22Rv1 (cell line): ENCODE measurements at regions not wholly inside any gene's neighbourhood (a gene's known extent, or its start where the extent isn't known, plus 50 kb on each side); places are given as distances from the start of the nearest gene placed in this dataset.

ENCODE experiments used
- H3K27ac ChIP-seq: fragments of 450-650 bp; 2 replicates; pipeline ENCODE4 v1.5.1; 2017
- ZFX ChIP-seq: fragments of 450-650 bp; IDR thresholded peaks from 2 replicates; pipeline ENCODE4 v1.6.1; 2017; ENCODE audit warnings: antibody characterized with exemption, borderline replicate concordance
- TF ChIP-seq, protein P1 (sequence below): fragments of 450-650 bp; IDR thresholded peaks from 2 replicates; pipeline ENCODE4 v1.5.1; 2017; ENCODE audit warnings: mild to moderate bottlenecking

DNA sequence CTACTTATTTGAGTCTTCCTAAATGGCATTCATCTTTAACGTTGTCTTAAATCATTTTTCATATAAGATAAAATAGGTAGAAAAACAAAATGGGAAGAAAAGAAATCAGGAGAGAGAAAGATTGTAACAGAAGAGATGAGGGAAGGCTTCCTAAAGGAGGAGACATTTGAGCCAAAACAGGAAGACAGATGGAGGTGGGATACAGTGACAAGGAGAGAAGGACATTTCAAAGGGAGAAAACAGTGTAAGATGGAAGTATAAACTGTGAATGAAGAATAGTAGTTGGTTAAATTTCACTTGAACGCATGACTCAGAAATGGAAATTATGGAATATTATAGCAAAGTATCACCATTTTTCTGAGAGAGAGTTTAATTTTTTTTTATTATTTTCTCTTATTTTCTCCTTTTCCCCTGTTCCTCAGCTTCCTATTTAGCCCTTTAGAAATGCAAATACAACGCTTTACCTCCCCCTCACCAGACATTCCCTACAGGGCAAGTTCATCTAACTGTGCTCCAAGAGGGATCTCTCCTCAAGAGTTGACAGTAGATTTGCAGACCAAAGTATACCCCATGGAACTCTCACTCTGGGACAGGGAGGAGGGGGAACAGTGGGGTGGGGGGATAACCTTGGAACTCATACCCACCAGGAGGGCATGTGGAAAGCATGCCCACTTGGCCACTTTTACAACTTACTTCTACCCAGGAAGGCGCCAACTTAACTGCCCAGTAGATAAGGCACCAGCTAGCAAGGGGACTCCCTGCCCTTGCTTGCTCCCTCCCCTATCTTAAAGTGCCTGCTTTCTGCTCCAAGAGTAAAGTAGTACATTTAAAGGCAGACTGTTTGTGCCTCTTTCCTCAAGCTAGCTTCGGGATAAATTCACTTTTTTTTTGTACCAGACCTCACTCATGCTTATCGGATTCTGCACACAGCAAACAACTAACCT, 304.7 kb upstream of the POU5F2 start:
- TF ChIP-seq, protein P1, sequence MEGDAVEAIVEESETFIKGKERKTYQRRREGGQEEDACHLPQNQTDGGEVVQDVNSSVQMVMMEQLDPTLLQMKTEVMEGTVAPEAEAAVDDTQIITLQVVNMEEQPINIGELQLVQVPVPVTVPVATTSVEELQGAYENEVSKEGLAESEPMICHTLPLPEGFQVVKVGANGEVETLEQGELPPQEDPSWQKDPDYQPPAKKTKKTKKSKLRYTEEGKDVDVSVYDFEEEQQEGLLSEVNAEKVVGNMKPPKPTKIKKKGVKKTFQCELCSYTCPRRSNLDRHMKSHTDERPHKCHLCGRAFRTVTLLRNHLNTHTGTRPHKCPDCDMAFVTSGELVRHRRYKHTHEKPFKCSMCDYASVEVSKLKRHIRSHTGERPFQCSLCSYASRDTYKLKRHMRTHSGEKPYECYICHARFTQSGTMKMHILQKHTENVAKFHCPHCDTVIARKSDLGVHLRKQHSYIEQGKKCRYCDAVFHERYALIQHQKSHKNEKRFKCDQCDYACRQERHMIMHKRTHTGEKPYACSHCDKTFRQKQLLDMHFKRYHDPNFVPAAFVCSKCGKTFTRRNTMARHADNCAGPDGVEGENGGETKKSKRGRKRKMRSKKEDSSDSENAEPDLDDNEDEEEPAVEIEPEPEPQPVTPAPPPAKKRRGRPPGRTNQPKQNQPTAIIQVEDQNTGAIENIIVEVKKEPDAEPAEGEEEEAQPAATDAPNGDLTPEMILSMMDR, result no peak
- TF ChIP-seq ZFX, result no peak
- no peak overlapping the region for H3K27ac ChIP-seq

DNA sequence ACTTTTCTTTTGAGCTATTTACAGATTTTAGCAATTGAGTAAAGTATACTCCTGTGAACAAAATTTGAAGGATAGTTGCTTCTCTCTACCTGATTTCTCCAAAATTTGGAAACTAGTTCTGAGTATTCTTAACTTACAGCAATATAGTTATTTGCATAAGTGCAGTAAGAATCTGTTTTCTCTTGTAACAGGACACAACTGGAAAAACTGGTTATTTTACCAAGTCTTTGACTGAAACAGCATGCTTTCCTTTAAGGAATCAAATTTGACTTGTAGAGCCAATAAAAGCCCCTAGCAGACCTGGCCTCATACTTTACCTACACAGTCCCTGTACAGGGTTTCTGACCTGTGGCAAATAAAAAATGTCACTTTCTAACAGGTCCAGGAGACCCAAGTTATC, 301.9 kb upstream of the POU5F2 start:
- no peak overlapping the region for H3K27ac ChIP-seq
- no peak for TF ChIP-seq ZFX
- TF ChIP-seq, protein P1, result no peak

DNA sequence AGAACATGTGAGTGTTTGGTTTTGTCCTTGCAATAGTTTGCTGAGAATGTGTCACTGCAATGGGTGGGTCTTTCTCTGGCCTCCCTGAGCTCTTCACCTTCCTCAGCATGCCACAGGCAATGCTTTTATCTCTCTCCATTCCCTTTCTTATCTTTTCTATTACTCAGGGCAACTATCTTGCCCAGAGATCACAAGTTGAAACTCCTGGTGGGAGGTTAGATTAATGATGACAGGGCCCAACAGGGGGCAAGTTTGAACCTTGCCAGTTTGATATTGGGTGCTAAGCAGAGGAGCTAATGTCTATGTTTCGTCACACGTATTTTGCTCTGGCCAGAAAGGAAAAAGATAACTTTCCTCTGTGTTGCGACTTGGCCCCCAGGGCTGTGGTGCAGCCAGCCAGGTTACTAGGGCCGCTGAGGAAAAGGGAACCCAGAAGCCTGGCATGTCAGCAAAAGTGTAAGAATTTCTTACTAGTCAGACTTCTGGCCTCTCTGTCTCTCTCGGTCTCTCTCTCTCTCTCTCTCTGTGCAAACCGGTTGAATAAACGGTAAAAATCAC, 299.3 kb upstream of the POU5F2 start:
- TF ChIP-seq, protein P1, result no peak
- no peak for TF ChIP-seq ZFX
- H3K27ac ChIP-seq, result no peak overlapping the region

DNA sequence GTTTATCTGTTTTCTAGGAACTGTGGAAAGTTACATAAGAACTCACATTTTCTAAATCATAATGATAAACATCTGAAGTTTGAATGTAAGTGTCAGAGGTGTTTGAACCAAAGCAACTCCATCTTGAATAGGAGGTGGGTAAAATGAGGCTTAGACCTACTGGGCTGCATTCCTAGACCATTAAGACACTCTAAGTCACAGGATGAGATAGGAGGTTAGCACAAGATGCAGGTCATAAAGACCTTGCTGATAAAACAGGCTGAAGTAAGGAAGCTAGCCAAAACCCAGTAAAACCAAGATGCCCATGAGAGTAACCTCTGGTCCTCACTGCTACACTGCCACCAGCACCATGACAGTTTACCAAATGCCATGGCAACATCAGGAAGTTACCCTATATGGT, 297.7 kb upstream of the POU5F2 start:
- no peak overlapping the region for H3K27ac ChIP-seq
- no peak for TF ChIP-seq ZFX
- TF ChIP-seq, protein P1, result no peak

DNA sequence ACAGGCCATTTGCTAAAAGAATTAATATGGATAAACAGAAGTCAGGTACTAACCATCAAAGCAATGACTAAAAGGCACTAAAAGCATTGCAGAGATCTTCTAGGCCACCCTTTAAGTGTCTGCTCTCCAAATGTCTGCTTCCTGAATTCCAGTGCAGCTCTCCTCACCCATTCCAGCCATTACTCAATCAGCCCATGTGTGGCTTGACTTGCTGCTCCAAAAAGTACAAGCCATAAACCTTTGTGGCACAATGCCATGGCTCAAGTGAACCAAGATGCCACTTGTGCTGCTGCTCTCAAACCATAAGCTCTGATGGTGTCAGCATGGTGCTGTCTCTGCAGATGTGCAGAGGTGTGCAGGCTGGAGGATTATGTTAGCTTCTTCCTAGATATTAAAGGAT, 290.2 kb upstream of the POU5F2 start:
- no peak overlapping the region for H3K27ac ChIP-seq
- TF ChIP-seq, protein P1, result no peak
- TF ChIP-seq ZFX, result no peak

DNA sequence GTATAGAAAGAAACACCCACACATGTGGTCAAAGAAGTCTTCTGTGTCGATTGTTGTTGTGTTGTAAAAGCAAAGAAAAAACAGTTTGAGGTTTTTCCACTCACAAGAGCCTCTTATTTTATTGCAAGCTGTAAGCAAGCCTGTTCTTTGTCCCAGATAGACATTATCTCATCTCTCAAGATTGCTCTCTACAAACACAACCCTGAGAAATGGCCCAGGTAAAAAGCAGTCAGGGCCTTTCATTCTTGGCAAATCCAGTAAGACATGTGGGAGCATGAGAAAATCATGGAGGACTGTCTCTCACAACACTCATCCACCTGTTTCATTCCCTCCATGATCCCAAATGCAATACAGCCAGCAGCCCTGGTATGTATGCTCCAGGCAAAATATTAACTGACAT, 286.6 kb upstream of the POU5F2 start:
- H3K27ac ChIP-seq, result no peak overlapping the region
- TF ChIP-seq, protein P1, result no peak
- TF ChIP-seq ZFX, result no peak

DNA sequence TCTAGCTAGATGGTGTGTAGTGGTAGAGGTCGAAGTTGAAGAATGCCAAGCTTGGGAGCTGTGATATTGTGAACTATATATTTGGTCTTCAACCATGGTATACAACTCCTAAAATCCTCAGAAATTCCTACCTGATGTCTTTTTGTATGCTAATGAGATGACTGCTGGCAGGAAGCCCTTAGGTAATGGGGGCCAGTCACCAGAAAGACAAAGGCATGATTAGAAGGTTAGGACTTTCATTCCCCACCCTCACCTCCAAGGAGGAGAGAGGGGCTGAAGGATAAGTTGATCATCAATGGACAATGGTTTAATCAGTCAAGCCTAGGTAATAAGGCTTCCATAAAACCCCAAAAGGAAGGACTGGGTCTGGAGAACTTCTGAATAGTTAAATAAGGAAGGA, 285.7 kb upstream of the POU5F2 start:
- H3K27ac ChIP-seq, result no peak overlapping the region
- TF ChIP-seq, protein P1, result no peak
- no peak for TF ChIP-seq ZFX
